HG02938 (cell line): ENCODE measurements at regions not wholly inside any gene's neighbourhood (a gene's known extent, or its start where the extent isn't known, plus 50 kb on each side); places are given as distances from the start of the nearest gene placed in this dataset.

Experiments
- ATAC-seq: cut with Tn5 transposase; IDR thresholded peaks from one replicate; pipeline ENCODE4 v1.9.1; 2021; ENCODE audit warnings: mild to moderate bottlenecking, moderate library complexity; ENCODE audit not compliant: unreplicated experiment

GRCh38 chr2:136377423-136378382, 259.8 kb upstream of the CXCR4 start:
- no peak for ATAC-seq

DNA sequence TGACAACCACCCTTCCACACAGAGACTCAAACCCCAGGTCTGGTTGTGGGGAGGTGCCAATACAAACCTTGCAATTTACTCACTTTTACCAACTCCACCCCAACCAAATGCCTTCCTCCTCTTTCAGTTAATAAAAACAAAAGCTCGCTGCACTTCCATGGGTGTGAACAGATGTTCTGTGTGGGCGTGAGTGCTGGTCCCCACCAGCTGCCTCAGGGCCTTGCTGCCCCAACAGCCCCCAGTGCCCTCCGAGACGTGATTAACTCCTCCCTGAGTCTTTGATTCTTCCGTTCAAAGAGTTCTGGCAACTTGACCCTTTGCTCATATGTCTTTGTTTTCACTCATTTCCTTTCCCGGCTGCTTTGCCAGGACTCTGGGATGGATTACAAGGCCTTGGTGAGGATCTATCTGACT, 258.9 kb upstream of the CXCR4 start:
- ATAC-seq: no peak

- ATAC-seq: no peak
Observed at GRCh38 chr2:136376211-136376610, 258.3 kb upstream of the CXCR4 start.

GRCh38 chr2:136375017-136375901, 257.3 kb upstream of the CXCR4 start:
- ATAC-seq: peak; percentile 45

DNA sequence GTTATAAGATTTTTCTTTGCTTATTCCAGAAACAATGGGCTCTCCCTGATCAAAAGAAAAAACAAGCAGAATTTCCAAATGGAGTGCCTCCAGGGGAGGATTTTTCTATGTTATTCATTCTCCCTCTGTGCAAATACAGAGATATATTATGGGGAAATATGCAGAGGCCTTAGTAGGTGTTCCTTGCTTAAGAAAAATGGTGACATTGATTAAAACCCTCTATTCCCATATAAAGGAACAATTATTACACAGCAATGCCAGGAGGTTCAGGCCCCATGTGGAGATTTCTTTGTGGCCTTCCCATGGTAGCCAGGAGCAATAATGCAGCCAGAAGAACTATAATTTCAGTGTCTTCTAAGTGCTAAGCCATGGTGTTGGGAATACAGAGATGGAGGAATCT, 255.9 kb upstream of the CXCR4 start:
- ATAC-seq: no peak

DNA sequence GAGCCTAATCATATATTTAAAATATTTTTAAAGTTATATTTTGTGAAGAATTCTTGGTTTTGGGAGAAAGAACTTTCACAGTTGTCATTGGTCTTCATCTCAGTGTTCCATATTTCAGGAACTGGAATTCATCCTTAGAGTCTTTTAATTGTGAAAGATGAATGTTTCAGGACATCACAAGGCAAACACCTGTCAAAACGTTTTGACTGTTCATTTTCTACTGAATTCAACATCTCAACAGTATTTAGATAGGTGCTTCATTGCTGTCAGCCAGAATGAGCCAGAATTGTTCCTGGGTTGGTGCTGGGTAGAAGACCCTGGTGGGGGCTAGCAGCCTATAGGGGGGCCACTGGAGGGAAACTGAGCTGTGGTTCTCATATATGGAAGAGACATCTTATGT, 255.1 kb upstream of the CXCR4 start:
- ATAC-seq: no peak

DNA sequence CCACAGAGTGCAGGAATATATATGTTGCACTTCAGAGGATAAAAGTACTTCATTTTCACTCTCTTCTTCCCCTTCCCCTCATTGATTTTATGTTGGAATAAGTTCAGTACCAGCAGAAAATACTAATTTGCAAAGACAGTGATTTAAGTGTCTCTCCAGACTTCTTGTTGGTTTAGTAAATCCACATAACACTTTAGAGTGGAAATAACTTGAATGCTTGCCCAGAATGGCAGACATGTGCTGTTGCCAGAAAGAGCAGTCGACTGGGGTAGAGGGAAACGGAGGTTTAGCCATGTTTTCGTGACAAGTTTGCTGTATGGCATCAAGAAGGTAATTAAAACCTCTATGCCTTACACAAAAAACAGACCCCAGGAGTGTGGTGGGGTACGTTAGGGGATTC, 246.0 kb upstream of the CXCR4 start:
- no peak for ATAC-seq

DNA sequence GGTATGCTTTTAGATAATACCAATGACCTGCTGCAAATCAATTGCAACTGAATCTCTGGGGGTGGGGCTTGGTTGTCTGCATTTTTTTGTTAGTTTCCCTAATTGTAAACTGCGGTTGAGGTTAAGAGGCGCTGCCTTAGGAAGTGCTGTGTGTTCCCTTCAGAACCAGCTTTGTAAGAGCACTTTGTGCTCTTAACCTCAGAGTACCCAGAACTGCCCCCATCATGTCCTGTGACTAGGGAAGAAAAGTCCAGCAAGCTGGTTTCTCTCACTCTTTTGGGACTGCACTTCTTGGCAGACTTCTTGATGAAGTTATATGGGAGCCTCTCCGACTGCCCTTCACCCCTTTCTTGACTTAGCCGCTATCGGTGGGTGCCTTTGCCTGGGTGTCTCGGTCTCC, 245.5 kb upstream of the CXCR4 start:
- no peak for ATAC-seq

GRCh38 chr2:136362676-136363390, 244.9 kb upstream of the CXCR4 start:
- ATAC-seq: peak; percentile 98

DNA sequence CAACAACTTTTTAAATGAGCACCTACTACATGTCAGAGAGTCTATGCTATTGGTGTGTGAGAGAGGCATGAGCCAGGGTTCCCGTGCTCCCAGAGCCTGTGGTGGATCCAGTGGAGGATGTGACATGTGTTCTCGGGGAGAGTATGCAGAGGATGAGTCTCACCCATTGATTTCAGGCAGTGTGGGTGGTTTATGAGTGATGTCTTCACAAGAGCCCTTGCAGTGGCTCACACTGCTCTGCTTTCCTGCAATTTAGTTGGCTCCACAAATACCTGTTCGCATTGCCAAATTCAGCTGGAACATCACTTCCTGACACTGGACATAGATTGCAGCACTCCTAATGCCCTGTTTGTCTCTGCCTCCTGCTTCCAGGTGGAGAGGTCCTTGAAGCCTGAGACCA, 243.6 kb upstream of the CXCR4 start:
- no peak for ATAC-seq

DNA sequence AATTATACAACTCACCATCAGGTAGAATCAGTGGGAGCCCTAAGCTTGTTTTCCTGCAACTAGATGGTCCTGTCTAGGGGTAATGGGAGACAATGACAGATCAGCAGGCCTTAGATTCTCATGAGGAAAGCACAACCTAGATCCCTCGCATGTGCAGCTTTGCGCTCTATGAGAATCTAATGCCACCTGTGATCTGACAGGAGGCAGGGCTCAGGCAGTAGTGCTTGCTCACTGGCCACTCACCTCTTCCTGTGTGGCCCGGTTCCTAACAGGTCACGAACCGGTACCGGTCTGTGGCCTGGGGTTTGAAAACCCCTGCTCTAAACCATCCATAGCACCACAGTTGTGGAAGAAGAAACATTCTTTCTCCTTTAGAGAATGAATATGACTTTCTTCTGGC, 242.8 kb upstream of the CXCR4 start:
- ATAC-seq: no peak

- no peak for ATAC-seq
Observed at GRCh38 chr2:136359121-136359965, 241.4 kb upstream of the CXCR4 start.

- ATAC-seq: no peak
Observed at GRCh38 chr2:136358576-136358975, 240.6 kb upstream of the CXCR4 start.

GRCh38 chr2:136357007-136357380, 239.0 kb upstream of the CXCR4 start:
- no peak for ATAC-seq

DNA sequence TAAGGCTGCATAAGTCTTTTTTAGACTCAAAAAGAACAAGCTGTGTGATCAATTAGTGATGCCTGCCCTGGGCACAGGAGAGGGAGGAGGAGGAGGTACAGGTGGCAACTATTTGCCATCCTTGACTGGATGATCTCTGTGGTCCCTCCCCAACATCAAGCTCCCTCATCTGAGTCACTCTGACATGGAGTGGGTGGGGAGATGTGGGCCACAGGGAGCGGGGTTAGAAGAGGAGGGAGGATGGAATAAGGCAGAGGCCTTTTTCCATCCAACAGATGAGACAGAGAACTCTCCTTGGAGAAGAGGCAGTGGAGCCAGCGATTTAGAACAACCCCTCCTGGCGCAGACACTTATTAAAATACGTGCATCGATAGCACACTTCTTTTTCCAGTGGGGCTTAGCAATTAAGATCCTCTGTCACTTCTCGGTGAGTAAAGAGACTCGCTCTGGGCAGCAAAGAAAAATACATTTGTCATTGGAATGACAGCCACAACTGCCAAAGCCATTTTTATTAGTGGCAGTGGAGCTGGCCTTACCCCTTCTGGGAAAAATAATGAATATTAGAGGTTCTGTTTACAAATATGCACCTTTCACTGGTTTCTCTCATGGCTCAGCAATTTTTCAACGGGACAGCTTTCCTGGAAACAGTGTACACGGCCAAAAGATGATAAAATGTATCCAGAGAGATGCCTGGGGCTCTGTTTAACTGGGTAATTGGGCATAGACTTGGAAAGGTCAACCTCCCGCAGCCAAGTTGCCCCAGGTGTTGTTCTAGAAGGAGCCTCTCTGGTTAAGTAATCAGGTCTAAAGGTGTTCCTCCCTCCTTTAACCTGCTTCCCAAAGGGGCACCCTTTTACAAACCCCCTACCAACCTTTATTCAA, 238.4 kb upstream of the CXCR4 start:
- no peak for ATAC-seq

DNA sequence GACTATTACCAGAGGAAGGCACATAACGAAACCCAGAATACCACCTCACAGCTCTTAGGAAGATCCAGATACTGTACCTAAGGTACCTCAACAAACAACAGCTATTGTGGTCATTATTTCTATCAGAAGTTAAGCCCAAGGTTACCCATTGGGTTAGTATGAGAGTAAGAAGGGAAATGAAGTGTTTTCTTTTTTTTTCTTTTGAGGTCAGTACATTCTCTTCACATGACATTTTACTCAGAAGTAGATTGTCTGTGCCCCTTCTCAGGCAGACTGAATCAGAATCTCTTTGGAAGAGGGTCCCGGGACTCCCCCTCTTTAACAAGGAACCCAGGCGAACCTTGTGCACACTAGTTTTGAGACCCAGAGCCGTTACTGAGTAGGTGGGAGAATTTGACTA, 233.7 kb upstream of the CXCR4 start:
- no peak for ATAC-seq

DNA sequence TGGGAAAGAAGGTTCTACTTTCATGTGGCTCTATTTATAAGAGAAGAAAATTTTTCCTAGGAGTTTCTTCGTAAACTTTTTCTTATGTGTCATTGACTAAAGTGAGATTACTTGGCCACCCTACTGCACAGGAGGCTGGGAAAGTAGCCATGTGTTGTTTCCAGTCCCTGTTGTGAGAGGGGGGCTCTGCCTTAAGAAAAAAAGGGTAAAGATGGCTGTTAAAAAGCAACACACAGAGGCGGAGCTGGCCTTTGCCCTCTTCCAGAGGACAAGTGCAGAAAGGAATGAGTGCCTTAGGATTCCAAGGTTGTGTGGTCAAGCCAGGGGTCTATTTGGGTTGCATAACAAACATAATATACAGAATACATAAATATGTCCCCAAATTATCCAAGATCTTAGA, 230.0 kb upstream of the CXCR4 start:
- ATAC-seq: no peak

- no peak for ATAC-seq
Observed at GRCh38 chr2:136344339-136344738, 226.4 kb upstream of the CXCR4 start.

GRCh38 chr2:136342138-136342537, 224.2 kb upstream of the CXCR4 start:
- no peak for ATAC-seq
